Heart right ventricle (tissue), 16 donors: ENCODE measurements at regions not wholly inside any gene's neighbourhood (a gene's known extent, or its start where the extent isn't known, plus 50 kb on each side); places are given as distances from the start of the nearest gene placed in this dataset.

Experiments used
- ATAC-seq, 8 donors: fragments of 200-7000 bp; cut with Tn5 transposase; one replicate each; pipeline ENCODE4 v1.9.1; 2020; ENCODE audit warnings: mild to moderate bottlenecking in 8 of 8, moderate library complexity in 8 of 8, moderate number of reproducible peaks in 1 of 8
- DNase-seq, 2 donors: peaks; one replicate each; pipeline ENCODE4 v3.0.0-alpha.2; 2020
- H3K27ac ChIP-seq, 10 donors: fragments of 200-600 bp; sonication (generic) in 2 of 10; one replicate each; pipeline versions ENCODE4 v1.5.0 to v1.8.0; 2020 to 2022; ENCODE audit warnings: mild to moderate bottlenecking in 3 of 10
- H3K27me3 ChIP-seq, 7 donors: fragments of 200-600 bp; one replicate each; pipeline ENCODE4 v1.8.0; 2021 to 2022; ENCODE audit warnings: mild to moderate bottlenecking in 2 of 7
- H3K36me3 ChIP-seq, 9 donors: fragments of 200-600 bp; sonication (generic) in 1 of 9; one replicate each; pipeline versions ENCODE4 v1.5.0 to v1.8.0; 2020 to 2022; ENCODE audit warnings: mild to moderate bottlenecking in 2 of 9
- H3K4me1 ChIP-seq, 9 donors: fragments of 200-600 bp; sonication (generic) in 1 of 9; one replicate each; pipeline versions ENCODE4 v1.5.0 to v1.8.0; 2020 to 2022; ENCODE audit warnings: mild to moderate bottlenecking in 4 of 9
- H3K4me3 ChIP-seq, 10 donors: fragments of 200-600 bp; sonication (generic) in 2 of 10; one replicate each; pipeline versions ENCODE4 v1.5.0 to v1.8.0; 2020 to 2022; ENCODE audit warnings: mild to moderate bottlenecking in 7 of 10, moderate library complexity in 2 of 10
- H3K9me3 ChIP-seq, 11 donors: fragments of 200-600 bp in 10 of 11; sonication (generic) in 2 of 11; one replicate each; pipeline versions ENCODE4 v1.5.0 to v1.8.0; 2013 to 2022; ENCODE audit warnings: mild to moderate bottlenecking in 2 of 11, control low read depth in 1 of 11, moderate library complexity in 1 of 11
- CTCF ChIP-seq, 9 donors: fragments of 200-600 bp; sonication (generic) in 2 of 9; IDR thresholded peaks; one replicate each; pipeline versions ENCODE4 v1.5.0 to v1.8.0; 2021 to 2022; ENCODE audit warnings: antibody characterized with exemption in 9 of 9, mild to moderate bottlenecking in 5 of 9, moderate library complexity in 1 of 9
- WGBS, 2 donors: extraction: QIAGEN DNeasy Blood & Tissue Kit; methylation state at CpG; one replicate each; pipeline ENCODE4 v1.1.7; 2013; ENCODE audit warnings: inconsistent platforms in 1 of 2; 5-methylcytosine and 5-hydroxymethylcytosine counted together
- intact Hi-C, 10 donors: fragments of 100-400 bp; cut with DNase I; formaldehyde crosslinking; loops; one replicate each; pipeline versions ENCODE4 v1.11.1 to v1.14.2; 2022
- donor health status: Arrhythmogenic right ventricular cardiomyopathy.
- donor health status: ischemic (EF 13 %, LVEDD 7.1; RV severe dilation, severe dysfunction).
- donor health status: healthy with polysubstance abuse.
- donor health status: DM: no; HTN: yes; CAD: no.
- donor health status: DM: no; HTN: no; CAD: no.
- donor health status: ischemic (EF 25% LVEDD 6.9; RV normal size, moderate dysfunction).
- donor health status: ischemic (EF 25% LVEDD 5.7; RV mildly dilated, moderate dysfunction).
- donor health status: healthy.
- donor health status: DM: yes; HTN: yes; CAD: no.
- donor health status: Ischemic cardiomyopathy.
- donor health status: ischemic (EF 35%, LVEDD 5.7; RV mildly dilated, moderate dysfunction).
- donor health status: nonischemic (EF 11% LVEDD 7.7; RV severe dilation, severe dysfunction).
- donor health status: DM: yes; HTN: yes; CAD: no.
- donor health status: PGD.
- donor health status: ischemic (EF 29% LVEDD 5.4; RV normal size, mild dysfunction).
- donor health status: nonischemic (EF 23%, LVEDD 6.1; RV moderate dilation, normal function).

GRCh38 chr10:121316432-121316831 is 281.8 kb downstream of the FGFR2 start:
- no peak for ATAC-seq

DNA sequence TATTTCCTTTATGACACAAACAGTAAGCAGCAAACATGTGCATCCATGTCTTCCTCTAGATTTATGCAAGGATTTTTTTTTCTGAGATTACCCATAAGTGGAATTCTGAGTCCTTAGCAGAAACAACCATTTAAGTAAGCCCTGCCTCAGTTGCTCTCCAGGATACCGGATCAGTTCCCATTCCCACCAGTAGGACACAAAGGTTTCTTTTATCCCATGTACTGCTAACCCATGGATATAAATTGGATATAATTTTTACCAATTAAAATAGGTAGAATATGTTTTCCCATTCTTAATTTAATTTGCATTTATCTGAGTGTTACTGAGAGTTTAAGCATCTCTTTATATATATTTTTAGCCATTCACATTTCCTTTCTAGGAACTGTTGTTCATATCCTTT is 280.9 kb downstream of the FGFR2 start:
- intact Hi-C loops: no loop called here
- no peak overlapping the region for H3K4me3 ChIP-seq
- DNase-seq: no peak
- ATAC-seq: no peak
- H3K27me3 ChIP-seq: peaks cover 0 to 9% (median 2%) of the 10 kb centered on the region in 7 donors
- no peak overlapping the region for H3K27ac ChIP-seq
- no peaks in the 10 kb centered on the region for H3K36me3 ChIP-seq
- H3K4me1 ChIP-seq: no peaks in the 10 kb centered on the region
- no peak for TF ChIP-seq CTCF (IDR thresholded peaks at IDR 0.05)
- H3K9me3 ChIP-seq: peaks cover 0 to 15% (median 0%) of the 10 kb centered on the region in 11 donors
- 85 to 88% methylated on average over 1 of the region's 1 CpG for WGBS, 2 donors

More at GRCh38 chr10:121316432-121316831, 281.8 kb downstream of the FGFR2 start:
- Histone ChIP-seq H3K4me3 (no peak overlapping the region), H3K36me3 (no peaks in the 10 kb centered on the region), H3K9me3 (peaks cover 0 to 15% (median 0%) of the 10 kb centered on the region in 11 donors), H3K27me3 (peaks cover 0 to 11% (median 0%) of the 10 kb centered on the region in 7 donors), H3K27ac (no peak overlapping the region), H3K4me1 (no peaks in the 10 kb centered on the region)
- no peak for TF ChIP-seq CTCF (IDR thresholded peaks at IDR 0.05)
- WGBS, 2 donors: 79 to 86% methylated on average over 3 of the region's 3 CpGs
- intact Hi-C loops: no loop called here
- no peak for DNase-seq

GRCh38 chr10:121322046-121322445 is 276.2 kb downstream of the FGFR2 start:
- intact Hi-C loops: no loop called here
- Histone ChIP-seq H3K27ac (no peak overlapping the region), H3K36me3 (no peaks in the 10 kb centered on the region), H3K27me3 (peaks cover 0 to 26% (median 3%) of the 10 kb centered on the region in 7 donors), H3K9me3 (peaks cover 0 to 15% (median 0%) of the 10 kb centered on the region in 11 donors), H3K4me1 (no peaks in the 10 kb centered on the region), H3K4me3 (no peak overlapping the region)
- ATAC-seq (no peak), DNase-seq (no peak)
- WGBS, 2 donors: 26 to 43% methylated on average over 1 of the region's 1 CpG
- no peak for TF ChIP-seq CTCF (IDR thresholded peaks at IDR 0.05)

DNA sequence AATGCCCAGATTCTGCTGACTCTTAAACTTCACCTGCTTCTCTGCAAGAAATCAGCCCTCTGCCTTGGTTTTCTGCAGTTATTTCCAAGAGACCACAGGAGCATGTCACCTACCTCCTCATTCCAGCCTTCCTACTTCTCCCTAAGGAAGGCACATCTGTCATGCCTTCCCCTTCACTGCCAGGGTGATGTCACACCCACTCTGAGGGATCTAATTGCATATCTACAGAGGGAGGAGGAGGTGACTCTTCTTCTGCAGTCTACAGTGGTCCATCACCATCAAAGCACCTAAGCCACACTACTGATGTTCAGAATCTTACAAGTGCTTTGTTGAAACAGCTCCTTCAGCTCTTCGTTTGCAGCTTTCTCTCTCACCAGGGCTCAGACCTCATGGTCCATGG is 275.5 kb downstream of the FGFR2 start:
- H3K4me1 ChIP-seq: no peaks in the 10 kb centered on the region
- H3K27ac ChIP-seq: no peak overlapping the region
- no peak for TF ChIP-seq CTCF (IDR thresholded peaks at IDR 0.05)
- intact Hi-C loops: no loop called here
- no peaks in the 10 kb centered on the region for H3K36me3 ChIP-seq
- no peak for DNase-seq
- H3K9me3 ChIP-seq: peaks cover 0 to 17% (median 0%) of the 10 kb centered on the region in 11 donors
- no peak overlapping the region for H3K4me3 ChIP-seq
- 53 to 68% methylated on average over 1 of the region's 1 CpG for WGBS, 2 donors
- peaks cover 0 to 26% (median 3%) of the 10 kb centered on the region in 7 donors for H3K27me3 ChIP-seq
- no peak for ATAC-seq
